NB4 (cell line): ENCODE measurements at regions not wholly inside any gene's neighbourhood (a gene's known extent, or its start where the extent isn't known, plus 50 kb on each side); places are given as distances from the start of the nearest gene placed in this dataset.

Experiments used
- POLR2A ChIP-seq: IDR thresholded peaks from 2 replicates; pipeline ENCODE4 v1.6.1; 2011; ENCODE audit warnings: mild to moderate bottlenecking; ENCODE audit not compliant: insufficient read length; ENCODE audit errors: extremely low read depth
- TF ChIP-seq, protein P1 (sequence below): IDR thresholded peaks from one replicate; pipeline ENCODE4 v1.5.1; 2012; ENCODE audit warnings: low read depth, low read length
- TF ChIP-seq, protein P2 (sequence below): IDR thresholded peaks from 2 replicates; pipeline ENCODE4 v1.6.1; 2011; ENCODE audit warnings: low read depth, low read length

DNA sequence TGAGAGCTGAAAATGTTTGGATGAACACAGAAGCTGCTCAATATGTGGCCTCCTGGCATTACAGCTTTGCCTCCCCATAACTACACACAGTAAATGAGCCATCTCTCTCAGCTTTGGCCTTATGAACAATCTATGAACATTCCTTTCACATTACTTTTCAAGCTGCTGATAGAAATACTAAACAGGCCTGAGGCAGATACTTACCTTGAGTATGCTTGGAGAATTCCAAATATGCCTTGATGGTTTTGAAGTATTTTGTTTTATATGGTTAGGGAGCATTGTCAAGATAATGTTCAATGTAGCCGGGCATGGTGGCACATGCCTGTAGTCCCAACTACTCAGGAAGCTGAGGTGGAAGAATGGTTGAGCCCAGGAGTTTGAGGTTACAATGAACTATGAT, 104.5 kb downstream of the CD24 start:
- TF ChIP-seq POLR2A = no peak
- TF ChIP-seq, protein P1, sequence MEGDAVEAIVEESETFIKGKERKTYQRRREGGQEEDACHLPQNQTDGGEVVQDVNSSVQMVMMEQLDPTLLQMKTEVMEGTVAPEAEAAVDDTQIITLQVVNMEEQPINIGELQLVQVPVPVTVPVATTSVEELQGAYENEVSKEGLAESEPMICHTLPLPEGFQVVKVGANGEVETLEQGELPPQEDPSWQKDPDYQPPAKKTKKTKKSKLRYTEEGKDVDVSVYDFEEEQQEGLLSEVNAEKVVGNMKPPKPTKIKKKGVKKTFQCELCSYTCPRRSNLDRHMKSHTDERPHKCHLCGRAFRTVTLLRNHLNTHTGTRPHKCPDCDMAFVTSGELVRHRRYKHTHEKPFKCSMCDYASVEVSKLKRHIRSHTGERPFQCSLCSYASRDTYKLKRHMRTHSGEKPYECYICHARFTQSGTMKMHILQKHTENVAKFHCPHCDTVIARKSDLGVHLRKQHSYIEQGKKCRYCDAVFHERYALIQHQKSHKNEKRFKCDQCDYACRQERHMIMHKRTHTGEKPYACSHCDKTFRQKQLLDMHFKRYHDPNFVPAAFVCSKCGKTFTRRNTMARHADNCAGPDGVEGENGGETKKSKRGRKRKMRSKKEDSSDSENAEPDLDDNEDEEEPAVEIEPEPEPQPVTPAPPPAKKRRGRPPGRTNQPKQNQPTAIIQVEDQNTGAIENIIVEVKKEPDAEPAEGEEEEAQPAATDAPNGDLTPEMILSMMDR = no peak
- TF ChIP-seq, protein P2, sequence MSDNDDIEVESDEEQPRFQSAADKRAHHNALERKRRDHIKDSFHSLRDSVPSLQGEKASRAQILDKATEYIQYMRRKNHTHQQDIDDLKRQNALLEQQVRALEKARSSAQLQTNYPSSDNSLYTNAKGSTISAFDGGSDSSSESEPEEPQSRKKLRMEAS = no peak
